Gastroesophageal sphincter (tissue), 4 donors: ENCODE measurements at regions not wholly inside any gene's neighbourhood (a gene's known extent, or its start where the extent isn't known, plus 50 kb on each side); places are given as distances from the start of the nearest gene placed in this dataset.
"Not testable (repeated sequence)": the region's sequence is repeated elsewhere in the genome, so short reads cannot be mapped to it uniquely, and the experiment has no call there.

Source experiments
- ATAC-seq: fragments of 150-250 bp; one replicate; pipeline ENCODE4 v1.9.1; 2016; ENCODE audit warnings: mild to moderate bottlenecking, moderate library complexity
- H3K27ac ChIP-seq, 4 donors: fragments of 200-600 bp; sonication (generic) in 3 of 4; 1 replicate in 3 of 4; 2 replicates in 1 of 4; pipeline ENCODE4 v1.5.1; 2016 to 2019
- H3K27me3 ChIP-seq: fragments of 200-600 bp; sonication (generic); one replicate; pipeline ENCODE4 v1.5.1; 2019
- H3K36me3 ChIP-seq, 2 donors: fragments of 200-600 bp; sonication (generic); one replicate each; pipeline ENCODE4 v1.5.1; 2019; ENCODE audit warnings: control low read depth in 1 of 2
- H3K4me1 ChIP-seq, 3 donors: fragments of 200-600 bp; sonication (generic); 1 replicate in 2 of 3; 2 replicates in 1 of 3; pipeline ENCODE4 v1.5.1; 2016 to 2019; ENCODE audit warnings: control low read depth in 2 of 3
- H3K4me3 ChIP-seq, 2 donors: fragments of 200-600 bp; sonication (generic); one replicate each; pipeline ENCODE4 v1.5.1; 2019; ENCODE audit warnings: mild to moderate bottlenecking in 1 of 2, moderate library complexity in 1 of 2
- H3K9me3 ChIP-seq, 3 donors: fragments of 200-600 bp; sonication (generic); one replicate each; pipeline ENCODE4 v1.5.1; 2017 to 2019; ENCODE audit warnings: control low read depth in 2 of 3
- WGBS, 2 donors: methylation state at CpG; one replicate each; pipeline ENCODE4 v1.1.5; 2018; ENCODE audit warnings: low coverage in 1 of 2; 5-methylcytosine and 5-hydroxymethylcytosine counted together

- WGBS, 2 donors: 84 to 97% methylated on average over 4 to 5 of the region's 5 CpGs
- H3K27me3 ChIP-seq, H3K4me1 ChIP-seq, ATAC-seq, H3K36me3 ChIP-seq, H3K4me3 ChIP-seq, H3K9me3 ChIP-seq, H3K27ac ChIP-seq: not testable (repeated sequence)
Observed at GRCh38 chr7:35921338-35921737, 120.5 kb downstream of the SEPTIN7 start.

GRCh38 chr7:35924668-35925067 lies 123.8 kb downstream of the SEPTIN7 start:
- WGBS, 2 donors: 52 to 74% methylated on average over 4 to 6 of the region's 7 CpGs
- ATAC-seq, H3K9me3 ChIP-seq, H3K4me3 ChIP-seq, H3K27me3 ChIP-seq, H3K4me1 ChIP-seq, H3K27ac ChIP-seq, H3K36me3 ChIP-seq: not testable (repeated sequence)

- 67 to 100% methylated on average over 1 to 3 of the region's 9 CpGs for WGBS, 2 donors
- ATAC-seq, H3K4me3 ChIP-seq, H3K27me3 ChIP-seq, H3K9me3 ChIP-seq, H3K27ac ChIP-seq, H3K4me1 ChIP-seq, H3K36me3 ChIP-seq: not testable (repeated sequence)
Observed at GRCh38 chr7:35926966-35927365, 126.1 kb downstream of the SEPTIN7 start.

GRCh38 chr7:35931134-35931533 lies 130.3 kb downstream of the SEPTIN7 start:
- H3K4me3 ChIP-seq, H3K4me1 ChIP-seq, H3K9me3 ChIP-seq, H3K36me3 ChIP-seq, H3K27me3 ChIP-seq, ATAC-seq, H3K27ac ChIP-seq: not testable (repeated sequence)

GRCh38 chr7:35931551-35931950 lies 130.7 kb downstream of the SEPTIN7 start:
- not testable (repeated sequence) for ATAC-seq, H3K27ac ChIP-seq, H3K9me3 ChIP-seq, H3K4me3 ChIP-seq, H3K4me1 ChIP-seq, H3K36me3 ChIP-seq, H3K27me3 ChIP-seq

GRCh38 chr7:35940695-35941094 lies 139.8 kb downstream of the SEPTIN7 start:
- not testable (repeated sequence) for H3K4me1 ChIP-seq, H3K27ac ChIP-seq, H3K9me3 ChIP-seq, H3K36me3 ChIP-seq, H3K4me3 ChIP-seq, ATAC-seq, H3K27me3 ChIP-seq
- 87 to 100% methylated on average over 1 to 6 of the region's 8 CpGs for WGBS, 2 donors

GRCh38 chr7:35945621-35946020 lies 144.8 kb downstream of the SEPTIN7 start:
- H3K27ac ChIP-seq, H3K27me3 ChIP-seq, H3K9me3 ChIP-seq, H3K4me1 ChIP-seq, H3K4me3 ChIP-seq, ATAC-seq, H3K36me3 ChIP-seq: not testable (repeated sequence)

- H3K36me3 ChIP-seq, H3K4me3 ChIP-seq, H3K27me3 ChIP-seq, H3K27ac ChIP-seq, ATAC-seq, H3K4me1 ChIP-seq, H3K9me3 ChIP-seq: not testable (repeated sequence)
- WGBS, 2 donors: 84 to 100% methylated on average over 2 to 10 of the region's 13 CpGs
Observed at GRCh38 chr7:35955735-35956134, 154.9 kb downstream of the SEPTIN7 start.

GRCh38 chr7:35956988-35957387 lies 156.1 kb downstream of the SEPTIN7 start:
- not testable (repeated sequence) for ATAC-seq

GRCh38 chr7:35961260-35961659 lies 160.4 kb downstream of the SEPTIN7 start:
- not testable (repeated sequence) for ATAC-seq, H3K27me3 ChIP-seq, H3K4me1 ChIP-seq, H3K4me3 ChIP-seq, H3K27ac ChIP-seq, H3K9me3 ChIP-seq, H3K36me3 ChIP-seq
- WGBS, 2 donors: 40 to 45% methylated on average over 2 to 3 of the region's 3 CpGs

More at GRCh38 chr7:35956988-35957387, 156.1 kb downstream of the SEPTIN7 start:
- not testable (repeated sequence) for H3K36me3 ChIP-seq, H3K27me3 ChIP-seq, H3K4me1 ChIP-seq, H3K4me3 ChIP-seq, H3K27ac ChIP-seq, H3K9me3 ChIP-seq
- 80 to 93% methylated on average over 2 to 3 of the region's 3 CpGs for WGBS, 2 donors

GRCh38 chr7:35962607-35963006 lies 161.8 kb downstream of the SEPTIN7 start:
- not testable (repeated sequence) for H3K4me3 ChIP-seq, H3K4me1 ChIP-seq, H3K27ac ChIP-seq, H3K27me3 ChIP-seq, H3K9me3 ChIP-seq, H3K36me3 ChIP-seq, ATAC-seq
- 89 to 100% methylated on average over 1 to 2 of the region's 2 CpGs for WGBS, 2 donors
